ENCODE measurements at regions not wholly inside any gene's neighbourhood (a gene's known extent, or its start where the extent isn't known, plus 50 kb on each side); places are given as distances from the start of the nearest gene placed in this dataset.

DNA sequence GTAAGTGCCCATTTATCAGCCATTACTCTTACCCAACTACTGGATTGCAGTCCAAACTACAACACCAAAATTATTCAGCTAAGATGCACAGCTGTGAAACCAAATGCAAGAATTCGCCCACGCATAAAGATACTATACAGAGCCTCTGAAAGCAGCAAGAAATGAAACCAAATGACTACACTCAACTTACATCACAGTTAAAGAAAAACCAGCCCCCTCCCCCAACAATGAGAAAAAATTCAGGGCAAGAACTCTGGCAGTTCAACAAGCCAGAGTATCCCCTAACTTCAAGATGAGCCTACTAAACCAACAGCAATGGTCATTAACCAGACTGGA is 209.1 kb upstream of the VWC2 start:
- no peak for TF ChIP-seq POLR2A (IDR thresholded peaks at IDR 0.05)
- TF ChIP-seq, protein P1, sequence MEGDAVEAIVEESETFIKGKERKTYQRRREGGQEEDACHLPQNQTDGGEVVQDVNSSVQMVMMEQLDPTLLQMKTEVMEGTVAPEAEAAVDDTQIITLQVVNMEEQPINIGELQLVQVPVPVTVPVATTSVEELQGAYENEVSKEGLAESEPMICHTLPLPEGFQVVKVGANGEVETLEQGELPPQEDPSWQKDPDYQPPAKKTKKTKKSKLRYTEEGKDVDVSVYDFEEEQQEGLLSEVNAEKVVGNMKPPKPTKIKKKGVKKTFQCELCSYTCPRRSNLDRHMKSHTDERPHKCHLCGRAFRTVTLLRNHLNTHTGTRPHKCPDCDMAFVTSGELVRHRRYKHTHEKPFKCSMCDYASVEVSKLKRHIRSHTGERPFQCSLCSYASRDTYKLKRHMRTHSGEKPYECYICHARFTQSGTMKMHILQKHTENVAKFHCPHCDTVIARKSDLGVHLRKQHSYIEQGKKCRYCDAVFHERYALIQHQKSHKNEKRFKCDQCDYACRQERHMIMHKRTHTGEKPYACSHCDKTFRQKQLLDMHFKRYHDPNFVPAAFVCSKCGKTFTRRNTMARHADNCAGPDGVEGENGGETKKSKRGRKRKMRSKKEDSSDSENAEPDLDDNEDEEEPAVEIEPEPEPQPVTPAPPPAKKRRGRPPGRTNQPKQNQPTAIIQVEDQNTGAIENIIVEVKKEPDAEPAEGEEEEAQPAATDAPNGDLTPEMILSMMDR (IDR thresholded peaks at IDR 0.05) = no peak
